NCI-H2227 (cell line): ENCODE measurements at regions not wholly inside any gene's neighbourhood (a gene's known extent, or its start where the extent isn't known, plus 50 kb on each side); places are given as distances from the start of the nearest gene placed in this dataset.

ENCODE experiments used
- DNase-seq: peaks from one replicate; lab custom pipeline; 2025; ENCODE audit not compliant: unreplicated experiment; lab: John Stamatoyannopoulos, UW

- peak; percentile 35 for DNase-seq
Measured at GRCh38 chr11:123260511-123261211, 65.6 kb upstream of the CLMP start.

- DNase-seq, result no peak
Measured at GRCh38 chr11:123258877-123259276, 63.8 kb upstream of the CLMP start.

GRCh38 chr11:123257370-123257769 lies 62.3 kb upstream of the CLMP start:
- no peak for DNase-seq

GRCh38 chr11:123255909-123256308 lies 60.9 kb upstream of the CLMP start:
- DNase-seq, result peak; percentile 94

- DNase-seq, result no peak
Measured at GRCh38 chr11:123254357-123254756, 59.3 kb upstream of the CLMP start.

- no peak for DNase-seq
Measured at GRCh38 chr11:123253911-123254310, 58.9 kb upstream of the CLMP start.

GRCh38 chr11:123253223-123253622 lies 58.2 kb upstream of the CLMP start:
- no peak for DNase-seq

- DNase-seq, result no peak
Measured at GRCh38 chr11:123251657-123252344, 56.8 kb upstream of the CLMP start.

- no peak for DNase-seq
Measured at GRCh38 chr11:123250892-123251656, 56.0 kb upstream of the CLMP start.

- no peak for DNase-seq
Measured at GRCh38 chr11:123249354-123249753, 54.3 kb upstream of the CLMP start.

GRCh38 chr11:123247813-123248379 lies 52.8 kb upstream of the CLMP start:
- DNase-seq, result no peak

- no peak for DNase-seq
Measured at GRCh38 chr11:123247496-123247799, 52.4 kb upstream of the CLMP start.

- DNase-seq, result peak; percentile 83
Measured at GRCh38 chr11:123246749-123247495, 51.9 kb upstream of the CLMP start.

- no peak for DNase-seq
Measured at GRCh38 chr11:123245567-123245966, 50.5 kb upstream of the CLMP start.
